Breast epithelium (tissue), 3 donors: ENCODE measurements at regions not wholly inside any gene's neighbourhood (a gene's known extent, or its start where the extent isn't known, plus 50 kb on each side); places are given as distances from the start of the nearest gene placed in this dataset.

Source experiments
- POLR2AphosphoS5 ChIP-seq, 3 donors: sonication (generic); formaldehyde crosslinking; IDR thresholded peaks; one replicate each; pipeline ENCODE4 v1.6.1; 2017; ENCODE audit warnings: antibody characterized with exemption in 3 of 3
- TF ChIP-seq, protein P1 (sequence below), 3 donors: fragments of 450-650 bp; IDR thresholded peaks; one replicate each; pipeline ENCODE4 v1.5.1; 2016 to 2017; ENCODE audit warnings: antibody characterized with exemption in 3 of 3, mild to moderate bottlenecking in 3 of 3, moderate library complexity in 3 of 3

DNA sequence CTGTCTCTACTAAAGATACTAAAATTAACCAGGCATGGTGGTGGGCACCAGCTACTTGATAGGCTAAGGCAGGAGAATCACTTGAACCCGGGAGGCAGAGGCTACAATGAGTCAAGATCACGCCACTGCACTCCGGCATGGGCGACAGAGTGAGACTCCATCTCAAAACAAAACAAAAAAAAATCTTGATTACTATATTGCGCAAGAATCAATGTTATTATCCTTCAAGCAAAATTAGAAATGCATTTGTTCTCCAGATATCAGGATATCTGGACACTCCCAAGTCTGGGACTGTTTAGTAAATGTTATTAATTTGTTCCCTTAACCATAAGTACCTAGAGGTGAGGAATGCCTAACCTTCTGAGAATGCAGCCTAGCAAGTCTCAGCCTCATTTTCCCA, 992.2 kb upstream of the PCDH20 start:
- TF ChIP-seq, protein P1, sequence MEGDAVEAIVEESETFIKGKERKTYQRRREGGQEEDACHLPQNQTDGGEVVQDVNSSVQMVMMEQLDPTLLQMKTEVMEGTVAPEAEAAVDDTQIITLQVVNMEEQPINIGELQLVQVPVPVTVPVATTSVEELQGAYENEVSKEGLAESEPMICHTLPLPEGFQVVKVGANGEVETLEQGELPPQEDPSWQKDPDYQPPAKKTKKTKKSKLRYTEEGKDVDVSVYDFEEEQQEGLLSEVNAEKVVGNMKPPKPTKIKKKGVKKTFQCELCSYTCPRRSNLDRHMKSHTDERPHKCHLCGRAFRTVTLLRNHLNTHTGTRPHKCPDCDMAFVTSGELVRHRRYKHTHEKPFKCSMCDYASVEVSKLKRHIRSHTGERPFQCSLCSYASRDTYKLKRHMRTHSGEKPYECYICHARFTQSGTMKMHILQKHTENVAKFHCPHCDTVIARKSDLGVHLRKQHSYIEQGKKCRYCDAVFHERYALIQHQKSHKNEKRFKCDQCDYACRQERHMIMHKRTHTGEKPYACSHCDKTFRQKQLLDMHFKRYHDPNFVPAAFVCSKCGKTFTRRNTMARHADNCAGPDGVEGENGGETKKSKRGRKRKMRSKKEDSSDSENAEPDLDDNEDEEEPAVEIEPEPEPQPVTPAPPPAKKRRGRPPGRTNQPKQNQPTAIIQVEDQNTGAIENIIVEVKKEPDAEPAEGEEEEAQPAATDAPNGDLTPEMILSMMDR (IDR thresholded peaks at IDR 0.05) = no peak
- TF ChIP-seq POLR2AphosphoS5 (IDR thresholded peaks at IDR 0.05) = no peak
